GM20000 (cell line): ENCODE measurements at regions not wholly inside any gene's neighbourhood (a gene's known extent, or its start where the extent isn't known, plus 50 kb on each side); places are given as distances from the start of the nearest gene placed in this dataset.
A peak's percentile ranks its signal among the peaks of the same experiment; 100 is the strongest.

Source experiments
- DNase-seq: peaks from one replicate; pipeline ENCODE4 v3.0.0; 2012; ENCODE audit warnings: low spot score
- CTCF ChIP-seq: IDR thresholded peaks from 2 replicates; pipeline ENCODE4 v1.5.1; 2012; ENCODE audit warnings: mild to moderate bottlenecking, control low read depth; ENCODE audit errors: extremely low read depth, missing control alignments

GRCh38 chr5:174401793-174402192 is 322.6 kb upstream of the MSX2 start:
- no peak for TF ChIP-seq CTCF
- DNase-seq, result no peak

GRCh38 chr5:174402222-174402812 is 322.1 kb upstream of the MSX2 start:
- DNase-seq, result no peak

DNA sequence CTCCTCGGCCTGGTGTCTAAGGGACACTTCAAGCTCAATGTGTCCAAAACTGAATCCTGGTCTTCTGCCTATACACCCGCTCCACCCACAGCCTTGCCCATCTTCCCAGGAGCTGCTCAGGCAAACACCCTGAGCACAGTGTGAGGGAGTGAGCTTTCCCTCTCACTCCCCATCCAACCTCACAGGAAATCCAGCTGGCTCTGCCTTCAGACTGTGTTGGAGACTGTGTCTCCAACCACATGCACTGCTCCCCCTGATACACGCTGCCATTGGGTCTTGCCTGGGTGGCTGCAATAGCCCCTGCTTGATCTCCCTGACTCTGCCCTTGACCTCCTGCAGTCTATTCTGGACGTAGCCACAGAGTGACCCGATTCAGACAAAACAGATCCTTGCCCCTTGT is 319.5 kb upstream of the MSX2 start:
- TF ChIP-seq CTCF, result no peak
- no peak for DNase-seq

More at GRCh38 chr5:174402222-174402812, 322.1 kb upstream of the MSX2 start:
- TF ChIP-seq CTCF, result no peak

DNA sequence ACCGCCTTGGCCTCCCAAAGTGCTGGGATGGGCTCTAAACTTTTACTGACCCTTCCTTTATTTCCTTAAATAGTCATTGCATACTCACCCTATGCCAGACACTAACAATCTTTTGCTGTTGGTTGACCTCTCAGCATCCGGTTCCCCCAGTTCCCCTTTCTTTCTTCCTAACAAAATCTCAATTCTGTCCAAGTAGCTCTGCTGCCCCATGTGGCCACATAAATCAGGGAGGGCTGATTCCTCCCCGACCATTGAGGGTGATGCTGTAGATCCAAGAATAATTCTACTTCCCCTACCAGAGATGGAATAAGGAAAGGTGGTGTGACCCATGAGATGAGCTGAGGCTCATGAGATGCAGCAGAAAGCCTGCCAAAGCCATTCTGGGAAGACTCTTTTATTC is 315.3 kb upstream of the MSX2 start:
- TF ChIP-seq CTCF, result peak; percentile 5
- DNase-seq, result no peak

- TF ChIP-seq CTCF, result no peak
- no peak for DNase-seq
Measured at GRCh38 chr5:174409971-174410370, 314.4 kb upstream of the MSX2 start.

DNA sequence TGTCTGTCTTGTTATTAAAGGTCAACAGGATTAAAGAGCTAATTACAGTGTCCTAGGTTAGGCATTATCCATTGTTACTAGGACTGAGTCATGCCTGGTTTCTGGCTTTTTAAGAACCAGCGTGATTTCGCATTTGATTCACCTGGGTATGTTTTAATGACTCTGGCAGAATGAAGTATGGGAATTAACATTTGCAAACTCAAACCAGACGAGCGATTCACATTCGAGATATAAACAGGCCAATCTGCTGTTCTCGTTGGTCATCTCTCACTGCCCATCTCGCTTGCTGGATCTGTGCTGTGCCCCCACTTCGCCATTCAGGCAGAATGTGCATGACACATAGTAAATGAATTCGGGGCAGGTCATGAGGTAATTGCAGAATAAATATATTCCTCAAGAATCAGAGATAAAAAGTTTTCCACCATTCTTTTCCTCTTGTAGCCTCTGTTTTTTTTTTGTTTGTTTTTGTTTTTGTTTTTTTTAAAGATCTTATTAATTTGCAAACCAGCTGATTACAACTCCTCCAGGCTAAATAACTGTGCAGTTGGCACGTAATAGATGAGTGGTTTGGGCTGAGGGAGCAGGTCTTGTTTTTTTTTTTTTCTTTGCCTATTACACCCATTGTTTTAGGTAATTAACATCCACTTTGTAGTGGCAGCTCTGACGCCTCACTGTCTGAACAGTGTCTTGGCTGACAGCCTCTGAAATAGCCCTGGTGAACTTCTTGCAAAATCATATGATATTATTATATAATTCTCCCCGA is 313.5 kb upstream of the MSX2 start:
- no peak for TF ChIP-seq CTCF
- no peak for DNase-seq

GRCh38 chr5:174411479-174411819 is 312.9 kb upstream of the MSX2 start:
- no peak for TF ChIP-seq CTCF
- no peak for DNase-seq
